Activated naive CD8-positive, alpha-beta T cell treated with anti-CD3 and anti-CD28 coated beads, Interleukin-2, amount 50 U/mL, for 16 hours (primary cell): ENCODE measurements at regions not wholly inside any gene's neighbourhood (a gene's known extent, or its start where the extent isn't known, plus 50 kb on each side); places are given as distances from the start of the nearest gene placed in this dataset.
"Not testable (repeated sequence)": the region's sequence is repeated elsewhere in the genome, so short reads cannot be mapped to it uniquely, and the experiment has no call there.

ENCODE experiments used
- DNase-seq: peaks from one replicate; pipeline ENCODE4 v3.0.0-alpha.2; 2020; ENCODE audit warnings: low read depth, low spot score

- DNase-seq = no peak
These were observed 437.8 kb downstream of the NYAP2 start for GRCh38 chr2:225837328-225837727.

GRCh38 chr2:225824748-225825449 is 425.4 kb downstream of the NYAP2 start:
- no peak for DNase-seq

GRCh38 chr2:225821351-225821750 is 421.8 kb downstream of the NYAP2 start:
- DNase-seq = no peak

- DNase-seq = no peak
These were observed 421.3 kb downstream of the NYAP2 start for GRCh38 chr2:225820826-225821225.

- DNase-seq = no peak
These were observed 415.0 kb downstream of the NYAP2 start for GRCh38 chr2:225814554-225814953.

- no peak for DNase-seq
These were observed 406.6 kb downstream of the NYAP2 start for GRCh38 chr2:225806105-225806504.

GRCh38 chr2:225802076-225802475 is 402.6 kb downstream of the NYAP2 start:
- not testable (repeated sequence) for DNase-seq

GRCh38 chr2:225797394-225797793 is 397.9 kb downstream of the NYAP2 start:
- no peak for DNase-seq

- no peak for DNase-seq
These were observed 395.3 kb downstream of the NYAP2 start for GRCh38 chr2:225794652-225795400.

- DNase-seq = no peak
These were observed 394.4 kb downstream of the NYAP2 start for GRCh38 chr2:225793736-225794550.

GRCh38 chr2:225788571-225789094 is 389.1 kb downstream of the NYAP2 start:
- DNase-seq = no peak

GRCh38 chr2:225787497-225787896 is 388.0 kb downstream of the NYAP2 start:
- no peak for DNase-seq

- DNase-seq = no peak
These were observed 382.5 kb downstream of the NYAP2 start for GRCh38 chr2:225781991-225782390.

- no peak for DNase-seq
These were observed 381.6 kb downstream of the NYAP2 start for GRCh38 chr2:225781145-225781544.

- no peak for DNase-seq
These were observed 380.3 kb downstream of the NYAP2 start for GRCh38 chr2:225779829-225780228.

- DNase-seq = no peak
These were observed 373.6 kb downstream of the NYAP2 start for GRCh38 chr2:225773148-225773547.

- DNase-seq = no peak
These were observed 372.2 kb downstream of the NYAP2 start for GRCh38 chr2:225771701-225772100.

GRCh38 chr2:225768741-225769140 is 369.2 kb downstream of the NYAP2 start:
- no peak for DNase-seq

- DNase-seq = no peak
These were observed 366.9 kb downstream of the NYAP2 start for GRCh38 chr2:225766431-225766830.

- no peak for DNase-seq
These were observed 366.3 kb downstream of the NYAP2 start for GRCh38 chr2:225765820-225766219.

GRCh38 chr2:225764346-225764745 is 364.8 kb downstream of the NYAP2 start:
- DNase-seq = no peak

- DNase-seq = no peak
These were observed 364.2 kb downstream of the NYAP2 start for GRCh38 chr2:225763711-225764110.
